ENCODE measurements at regions not wholly inside any gene's neighbourhood (a gene's known extent, or its start where the extent isn't known, plus 50 kb on each side); places are given as distances from the start of the nearest gene placed in this dataset.

- H3K79me1 ChIP-seq (ENCODE audit: low read depth in 1 of 2, low read length in 2 of 2): no peaks in the 10 kb centered on the region
- no peaks in the 10 kb centered on the region for H3K27me3 ChIP-seq (ENCODE audit: control insufficient read depth, insufficient read depth, low read length)
- no peaks in the 10 kb centered on the region for H3K4me1 ChIP-seq (ENCODE audit: control insufficient read depth, insufficient read depth, low read length)
- H3K23ac ChIP-seq (ENCODE audit: low read depth, low read length): no peak overlapping the region
- H3K27ac ChIP-seq (ENCODE audit: insufficient read depth, low read length): no peak overlapping the region
- no CpG with 5 or more reads among the region's 4 CpGs for WGBS, 2 experiments (ENCODE audit: extremely low coverage in 2 of 2, insufficient read length in 1 of 2)
- H2BK20ac ChIP-seq (ENCODE audit: low read depth, low read length): no peak overlapping the region
- DNase-seq (no peak), ATAC-seq (ENCODE audit: low read depth) (no peak)
- POLR2A ChIA-PET (ENCODE audit: unreplicated experiment): no interaction called here
- no peaks in the 10 kb centered on the region for H3K9me3 ChIP-seq (ENCODE audit: control insufficient read depth, insufficient read depth, low read length)
- no peak overlapping the region for H4K8ac ChIP-seq (ENCODE audit: low read depth in 2 of 2, low read length in 2 of 2)
- H3K4me2 ChIP-seq (ENCODE audit: low read depth, low read length): no peak overlapping the region
- no peak overlapping the region for H3K9ac ChIP-seq (ENCODE audit: low read depth, low read length)
- no peak overlapping the region for H3K4me3 ChIP-seq (ENCODE audit: insufficient read depth, low read depth, low read length)
- H2BK120ac ChIP-seq (ENCODE audit: low read depth, low read length): no peak overlapping the region
- no TSS peak for BruUV-seq (replicated peaks)
- H4K20me1 ChIP-seq (ENCODE audit: insufficient read depth, low read length): no peaks in the 10 kb centered on the region
- in situ Hi-C loops (cut with MboI; ENCODE audit: low sequenced_read_pairs): no loop called here
- intact Hi-C loops (cut with micrococcal nuclease): no loop called here
- H2AFZ ChIP-seq (replicated peaks; ENCODE audit: low read length, poor library complexity): no peak overlapping the region
- no peak overlapping the region for H2AK9ac ChIP-seq (replicated peaks; ENCODE audit: low read depth, low read length, poor library complexity)
- no peak overlapping the region for H4K5ac ChIP-seq (ENCODE audit: low read depth, low read length)
- H4K91ac ChIP-seq (ENCODE audit: insufficient read depth, low read depth, low read length): no peak overlapping the region
- H2BK15ac ChIP-seq (ENCODE audit: low read depth, low read length): no peak overlapping the region
- dilution Hi-C loops (cut with HindIII; ENCODE audit: low sequenced_read_pairs, unreplicated experiment): no loop called here
- no peak overlapping the region for H3K14ac ChIP-seq (replicated peaks; ENCODE audit: low read depth, low read length)
- H3K36me3 ChIP-seq (ENCODE audit: control insufficient read depth, insufficient read depth, low read length): no peaks in the 10 kb centered on the region
- H3K9me1 ChIP-seq (ENCODE audit: insufficient read depth, low read length): no peaks in the 10 kb centered on the region
- TF ChIP-seq CTCF (conservative IDR thresholded peaks at IDR 0.05; ENCODE audit: low read depth, low read length): no peak
- TF ChIP-seq NFE2L2 (IDR thresholded peaks at IDR 0.05; ENCODE audit: low read depth, low read length): no peak
- TF ChIP-seq FOS (IDR thresholded peaks at IDR 0.05; ENCODE audit: low read depth, low read length): no peak
- no peak for TF ChIP-seq SMC3 (IDR thresholded peaks at IDR 0.05; ENCODE audit: low read depth, low read length)
- TF ChIP-seq USF2 (IDR thresholded peaks at IDR 0.05; ENCODE audit: low read depth, low read length): no peak
- TF ChIP-seq RFX5 (IDR thresholded peaks at IDR 0.05; ENCODE audit: low read depth, low read length): no peak
- no peak for TF ChIP-seq MAZ (IDR thresholded peaks at IDR 0.05; ENCODE audit: borderline replicate concordance, low read depth, low read length)
- no peak for TF ChIP-seq POLR2A (IDR thresholded peaks at IDR 0.05; ENCODE audit: low read depth, low read length)
- TF ChIP-seq MXI1 (IDR thresholded peaks at IDR 0.05; ENCODE audit: borderline replicate concordance, low read depth, low read length): no peak
- no peak for TF ChIP-seq MAFK (IDR thresholded peaks at IDR 0.05; ENCODE audit: low read depth, low read length)
- no peak for TF ChIP-seq BHLHE40 (IDR thresholded peaks at IDR 0.05; ENCODE audit: low read depth, low read length)
- no peak for TF ChIP-seq CHD1 (IDR thresholded peaks at IDR 0.05; ENCODE audit: low read depth, low read length)
- no peak for TF ChIP-seq CEBPB (IDR thresholded peaks at IDR 0.05; ENCODE audit: low read depth, low read length)
- no peak for TF ChIP-seq RCOR1 (IDR thresholded peaks at IDR 0.05; ENCODE audit: insufficient replicate concordance, low read length)
- TF ChIP-seq RAD21 (IDR thresholded peaks at IDR 0.05; ENCODE audit: low read length): no peak
- no peak for TF ChIP-seq ELK1 (IDR thresholded peaks at IDR 0.05; ENCODE audit: borderline replicate concordance, low read depth, low read length)
- H3K56ac ChIP-seq (ENCODE audit: extremely low read depth, insufficient read depth, low read length): no peak overlapping the region
- H3K18ac ChIP-seq (ENCODE audit: low read depth, low read length): no peak overlapping the region
- CTCF ChIA-PET: interaction anchor here (0.6 kb wide), 1 partner anchor 327 kb away, joined by 3 read pairs; no protein-coding TSS in a partner anchor
- no peak overlapping the region for H3K4ac ChIP-seq (ENCODE audit: low read depth, low read length)
- H2AK5ac ChIP-seq (ENCODE audit: low read depth, low read length): no peak overlapping the region
- no peak overlapping the region for H2BK5ac ChIP-seq (ENCODE audit: low read depth, low read length, poor library complexity, severe bottlenecking)
Measured at GRCh38 chr13:94813920-94814475, 101.7 kb upstream of the SOX21 start.
